Lung microvascular endothelial cell (primary cell): ENCODE measurements at regions not wholly inside any gene's neighbourhood (a gene's known extent, or its start where the extent isn't known, plus 50 kb on each side); places are given as distances from the start of the nearest gene placed in this dataset.

Experiments used
- DNase-seq, 2 donors: peaks; one replicate each; pipeline versions ENCODE4 v3.0.0 to v3.0.0-alpha.2; 2010; ENCODE audit warnings: low read depth in 2 of 2

DNA sequence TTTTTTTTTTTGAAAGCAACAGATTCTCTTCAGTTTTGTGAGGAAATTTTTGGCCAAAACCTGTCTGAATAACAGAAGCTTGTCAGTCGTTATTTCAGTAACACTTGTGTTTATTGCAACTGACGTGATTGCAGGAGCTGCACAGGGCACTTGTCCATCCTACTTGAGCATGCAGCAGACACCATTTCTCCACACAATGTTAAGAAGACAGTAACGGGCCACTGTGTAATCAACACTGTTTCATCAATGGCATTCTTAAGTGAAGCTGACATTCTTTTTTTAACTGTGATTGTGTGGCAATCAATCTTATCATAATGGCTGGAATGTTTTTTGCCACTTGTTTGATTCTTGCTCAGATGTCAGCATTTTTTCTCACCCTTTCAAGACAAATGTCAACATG, 50.1 kb upstream of the PIEZO2 start:
- no peak for DNase-seq
